Suprapubic skin (tissue), 4 donors: ENCODE measurements at regions not wholly inside any gene's neighbourhood (a gene's known extent, or its start where the extent isn't known, plus 50 kb on each side); places are given as distances from the start of the nearest gene placed in this dataset.

ENCODE experiments used
- EP300 ChIP-seq: sonication (generic); formaldehyde crosslinking; IDR thresholded peaks from one replicate; pipeline ENCODE4 v1.6.1; 2017; ENCODE audit warnings: antibody characterized with exemption
- POLR2A ChIP-seq, 2 donors: fragments of 450-650 bp; IDR thresholded peaks; one replicate each; pipeline ENCODE4 v1.6.1; 2017; ENCODE audit warnings: antibody characterized with exemption in 2 of 2, mild to moderate bottlenecking in 2 of 2, moderate library complexity in 2 of 2
- POLR2AphosphoS5 ChIP-seq, 3 donors: sonication (generic); formaldehyde crosslinking; IDR thresholded peaks; one replicate each; pipeline ENCODE4 v1.6.1; 2017; ENCODE audit warnings: antibody characterized with exemption in 3 of 3
- TF ChIP-seq, protein P1 (sequence below), 2 donors: fragments of 200-600 bp in 1 of 2; fragments of 450-650 bp in 1 of 2; sonication (generic) in 1 of 2; IDR thresholded peaks; one replicate each; pipeline ENCODE4 v1.5.1; 2016 to 2019; ENCODE audit warnings: antibody characterized with exemption in 2 of 2, mild to moderate bottlenecking in 1 of 2, moderate library complexity in 1 of 2

DNA sequence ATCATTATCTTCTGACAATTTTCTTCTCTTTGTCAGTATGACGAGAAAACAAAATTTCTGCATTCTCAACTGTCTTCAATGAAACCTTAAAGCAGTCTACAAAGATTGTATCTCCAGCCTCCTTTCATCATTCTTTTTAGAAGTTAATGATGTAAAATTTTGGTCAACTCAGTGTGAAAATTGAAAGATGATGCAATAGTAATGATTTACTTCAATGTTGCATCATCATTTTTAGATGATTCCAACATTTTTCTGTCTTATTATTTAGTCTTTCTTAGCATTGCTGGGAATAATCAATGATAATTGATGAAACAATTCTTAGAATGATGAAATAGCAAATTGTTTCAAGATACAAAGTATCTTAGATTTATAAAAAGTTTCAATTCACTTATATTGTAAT is 372.7 kb downstream of the C4orf33 start:
- TF ChIP-seq POLR2A (IDR thresholded peaks at IDR 0.05) (no peak), POLR2AphosphoS5 (IDR thresholded peaks at IDR 0.05) (no peak), EP300 (no peak)
- TF ChIP-seq, protein P1, sequence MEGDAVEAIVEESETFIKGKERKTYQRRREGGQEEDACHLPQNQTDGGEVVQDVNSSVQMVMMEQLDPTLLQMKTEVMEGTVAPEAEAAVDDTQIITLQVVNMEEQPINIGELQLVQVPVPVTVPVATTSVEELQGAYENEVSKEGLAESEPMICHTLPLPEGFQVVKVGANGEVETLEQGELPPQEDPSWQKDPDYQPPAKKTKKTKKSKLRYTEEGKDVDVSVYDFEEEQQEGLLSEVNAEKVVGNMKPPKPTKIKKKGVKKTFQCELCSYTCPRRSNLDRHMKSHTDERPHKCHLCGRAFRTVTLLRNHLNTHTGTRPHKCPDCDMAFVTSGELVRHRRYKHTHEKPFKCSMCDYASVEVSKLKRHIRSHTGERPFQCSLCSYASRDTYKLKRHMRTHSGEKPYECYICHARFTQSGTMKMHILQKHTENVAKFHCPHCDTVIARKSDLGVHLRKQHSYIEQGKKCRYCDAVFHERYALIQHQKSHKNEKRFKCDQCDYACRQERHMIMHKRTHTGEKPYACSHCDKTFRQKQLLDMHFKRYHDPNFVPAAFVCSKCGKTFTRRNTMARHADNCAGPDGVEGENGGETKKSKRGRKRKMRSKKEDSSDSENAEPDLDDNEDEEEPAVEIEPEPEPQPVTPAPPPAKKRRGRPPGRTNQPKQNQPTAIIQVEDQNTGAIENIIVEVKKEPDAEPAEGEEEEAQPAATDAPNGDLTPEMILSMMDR (IDR thresholded peaks at IDR 0.05): no peak
